SKM-1 treated with dmso at 0.1 percent for 144 hours (cell line): ENCODE measurements at regions not wholly inside any gene's neighbourhood (a gene's known extent, or its start where the extent isn't known, plus 50 kb on each side); places are given as distances from the start of the nearest gene placed in this dataset.
"Not testable (repeated sequence)": the region's sequence is repeated elsewhere in the genome, so short reads cannot be mapped to it uniquely, and the experiment has no call there.

ENCODE experiments used
- DNase-seq: peaks from one replicate; lab custom pipeline; 2025; ENCODE audit not compliant: unreplicated experiment; lab: John Stamatoyannopoulos, UW

DNA sequence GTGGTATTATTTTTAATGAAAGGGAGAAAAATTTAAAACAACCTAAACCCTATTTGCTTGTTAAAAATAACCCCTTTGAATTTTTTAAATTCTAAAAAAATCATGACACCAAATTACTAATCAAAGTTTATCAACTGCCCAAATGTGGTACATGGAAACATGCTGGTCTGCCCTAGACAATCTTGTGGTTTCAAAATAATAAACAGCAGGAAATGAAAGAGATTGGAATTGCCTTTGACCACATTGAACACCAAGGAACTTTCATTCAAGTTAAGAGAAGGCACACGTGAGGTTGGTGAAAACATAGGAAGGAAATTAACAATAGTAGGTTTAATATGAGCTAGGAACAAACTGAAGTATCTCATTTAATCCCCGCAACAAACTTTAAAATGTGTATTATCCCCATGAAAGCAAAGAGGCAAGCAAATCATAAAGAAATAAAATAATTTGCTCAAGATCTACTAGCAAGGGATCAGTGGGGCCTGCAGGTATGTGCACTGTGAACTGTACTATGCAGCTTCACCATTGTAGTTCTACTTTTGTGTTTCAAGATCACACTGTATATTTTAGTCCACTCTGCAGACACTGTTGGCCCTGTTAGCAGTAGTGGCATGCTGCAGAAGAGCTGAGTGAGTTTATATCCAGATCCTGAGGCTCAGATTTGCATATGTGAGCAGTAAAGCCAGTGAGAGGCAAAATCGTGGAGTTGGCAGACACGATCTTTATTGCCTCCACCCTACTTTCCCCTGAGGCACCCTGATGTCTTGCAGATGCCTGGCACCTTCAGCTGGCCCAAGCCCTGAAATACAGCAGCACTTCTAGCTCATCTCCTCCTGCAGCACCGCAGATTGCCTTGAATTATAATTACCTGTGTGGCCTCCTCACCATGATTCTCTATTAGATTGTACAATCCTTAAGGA is 157.8 kb upstream of the TENT5A start:
- no peak for DNase-seq

GRCh38 chr6:81909162-81909561 is 156.7 kb upstream of the TENT5A start:
- DNase-seq = no peak

DNA sequence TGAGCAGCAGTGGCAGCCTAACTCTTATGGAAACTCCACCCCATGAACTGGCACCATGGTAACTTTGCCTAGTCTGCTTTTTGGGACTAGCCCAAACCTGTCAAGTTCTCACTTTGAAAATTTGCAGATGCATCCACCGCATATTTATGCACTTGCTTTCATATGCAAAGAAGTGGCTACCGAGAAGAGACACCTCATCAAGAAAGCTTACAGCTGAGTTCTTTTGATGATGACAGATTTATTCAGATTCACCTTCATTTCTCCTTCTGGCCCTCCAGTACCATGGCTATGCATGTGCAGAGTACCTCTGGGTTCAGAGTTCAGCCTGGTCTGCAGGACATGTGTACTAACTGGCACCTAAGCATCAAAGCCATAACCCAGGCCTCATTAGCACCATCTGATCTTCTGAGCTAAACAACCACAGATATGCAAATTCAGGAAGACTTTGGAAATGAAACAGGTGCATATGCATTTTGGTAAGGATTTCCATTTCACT is 154.3 kb upstream of the TENT5A start:
- no peak for DNase-seq

DNA sequence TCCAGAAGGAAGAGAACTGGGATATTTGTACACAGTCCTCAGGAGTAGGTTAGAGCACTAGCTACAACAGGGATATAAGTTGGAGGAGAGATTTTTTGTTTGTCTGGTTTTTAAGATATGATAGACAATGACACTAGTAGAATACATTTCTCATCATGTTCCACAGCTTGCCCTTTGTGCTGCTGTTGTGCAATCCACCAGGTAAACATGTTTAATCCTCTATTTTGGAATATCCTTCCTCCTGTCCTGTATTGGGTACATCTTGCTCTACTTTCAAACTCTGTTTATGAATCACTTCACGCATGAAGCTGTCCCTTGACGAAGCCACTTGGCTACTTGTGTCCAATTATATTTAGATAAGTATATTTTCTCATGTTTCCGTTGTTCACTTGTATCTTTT is 153.6 kb upstream of the TENT5A start:
- DNase-seq = no peak

GRCh38 chr6:81901551-81901966 is 149.1 kb upstream of the TENT5A start:
- no peak for DNase-seq

DNA sequence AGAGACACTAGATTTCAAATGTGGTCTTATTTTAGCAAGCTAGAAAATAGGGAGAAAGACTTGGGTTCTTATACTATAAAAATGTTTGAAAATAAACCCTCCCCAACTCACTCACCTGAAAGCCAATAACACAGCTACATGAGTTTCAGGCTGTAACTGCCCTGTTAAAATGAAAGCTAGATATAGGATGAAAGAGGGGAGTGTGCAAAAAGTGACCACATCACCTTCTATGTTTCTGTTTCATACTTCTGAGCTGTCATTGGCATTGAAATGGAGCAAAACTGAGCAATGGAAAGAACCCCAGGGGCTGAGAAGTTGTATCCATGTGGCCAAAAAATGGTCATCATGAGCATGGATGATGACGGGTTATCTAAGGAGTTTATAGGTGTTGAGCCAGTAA is 148.1 kb upstream of the TENT5A start:
- no peak for DNase-seq

- no peak for DNase-seq
Measured at GRCh38 chr6:81897793-81898192, 145.3 kb upstream of the TENT5A start.

GRCh38 chr6:81896525-81897503 is 144.3 kb upstream of the TENT5A start:
- DNase-seq = no peak

GRCh38 chr6:81895511-81896185 is 143.2 kb upstream of the TENT5A start:
- DNase-seq = no peak

DNA sequence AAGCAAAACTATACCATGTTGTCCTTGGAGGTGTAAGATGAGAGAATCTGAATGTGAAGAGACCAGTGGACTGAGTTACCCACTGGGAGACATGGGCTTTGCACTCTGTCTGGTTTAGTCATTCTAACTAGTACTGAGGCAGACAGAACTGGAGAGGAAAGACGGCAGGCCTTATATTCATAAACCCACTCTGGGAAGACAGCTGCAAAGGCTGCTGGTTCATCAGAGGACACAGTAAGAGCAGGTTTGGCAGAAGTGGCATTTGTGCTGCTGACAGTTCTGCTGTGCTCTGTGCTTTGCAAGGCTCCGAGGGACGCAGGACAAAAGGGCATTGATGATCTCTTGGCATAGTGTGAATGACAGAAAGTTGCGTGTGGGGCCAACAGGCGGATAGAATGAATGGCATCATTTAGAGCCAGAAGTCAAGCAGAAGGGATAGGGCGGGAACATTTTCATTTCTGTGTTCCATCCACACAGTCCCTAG is 142.3 kb upstream of the TENT5A start:
- DNase-seq = no peak

DNA sequence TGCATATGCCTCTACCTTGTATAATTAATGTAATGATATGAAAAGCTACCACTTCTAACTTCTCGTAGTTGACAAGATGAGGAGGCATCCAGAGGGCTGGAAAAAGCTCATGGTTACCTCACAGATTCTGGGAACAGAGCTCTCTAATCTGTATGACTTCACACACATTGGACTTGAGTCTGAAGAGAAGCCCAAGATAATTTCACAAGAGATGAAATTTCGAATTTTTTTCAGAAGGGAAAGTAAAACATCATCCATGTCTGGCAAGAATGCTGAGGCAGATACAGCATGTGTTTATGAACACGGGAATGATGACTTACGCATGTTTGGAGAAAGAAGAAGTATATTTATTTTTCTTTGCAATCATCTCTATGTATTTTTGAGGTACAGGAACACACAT is 141.8 kb upstream of the TENT5A start:
- DNase-seq = no peak

GRCh38 chr6:81892891-81893290 is 140.4 kb upstream of the TENT5A start:
- no peak for DNase-seq

DNA sequence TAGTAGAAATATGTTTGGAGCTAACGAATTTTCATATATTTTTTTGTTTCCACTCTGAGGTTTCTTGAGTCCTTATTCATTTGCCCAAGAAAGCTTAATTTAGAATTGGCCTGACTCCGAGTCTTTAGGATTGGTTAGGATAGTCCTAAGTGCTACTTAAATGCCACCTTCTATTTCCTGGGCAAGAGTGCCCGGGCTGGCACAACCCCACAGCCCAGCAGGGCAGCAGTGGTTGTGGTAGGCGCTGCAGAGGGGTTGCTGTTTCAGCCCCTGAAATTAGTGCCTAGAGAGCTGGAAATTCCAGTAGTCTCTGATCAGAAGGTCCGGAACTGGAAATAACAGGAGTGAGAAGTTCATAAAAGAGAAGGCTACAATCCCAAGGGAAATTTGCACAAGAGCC is 139.4 kb upstream of the TENT5A start:
- DNase-seq = no peak

GRCh38 chr6:81890846-81891245 is 138.4 kb upstream of the TENT5A start:
- DNase-seq = no peak

GRCh38 chr6:81889377-81890053 is 137.0 kb upstream of the TENT5A start:
- no peak for DNase-seq

GRCh38 chr6:81886909-81887308 is 134.4 kb upstream of the TENT5A start:
- not testable (repeated sequence) for DNase-seq

DNA sequence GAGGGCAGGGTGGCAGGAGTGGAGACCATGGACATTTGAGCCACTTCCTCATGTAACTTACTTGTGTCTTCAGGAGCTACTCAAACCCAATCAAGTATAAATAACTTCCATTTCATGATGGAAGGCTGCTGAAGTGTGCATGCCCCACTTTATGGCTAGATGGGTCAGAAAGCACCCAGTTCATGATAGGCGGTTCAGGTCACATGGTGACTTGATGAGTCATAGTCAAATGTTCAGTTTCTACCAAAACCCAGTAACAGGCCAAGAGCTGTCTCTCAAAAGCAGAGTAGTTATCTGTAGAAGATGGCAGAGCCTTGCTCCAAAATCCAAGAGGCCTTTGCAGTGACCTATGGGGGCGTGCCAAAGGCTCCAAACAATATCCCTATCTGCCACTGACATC is 133.7 kb upstream of the TENT5A start:
- no peak for DNase-seq

GRCh38 chr6:81881660-81882059 is 129.2 kb upstream of the TENT5A start:
- DNase-seq = no peak

DNA sequence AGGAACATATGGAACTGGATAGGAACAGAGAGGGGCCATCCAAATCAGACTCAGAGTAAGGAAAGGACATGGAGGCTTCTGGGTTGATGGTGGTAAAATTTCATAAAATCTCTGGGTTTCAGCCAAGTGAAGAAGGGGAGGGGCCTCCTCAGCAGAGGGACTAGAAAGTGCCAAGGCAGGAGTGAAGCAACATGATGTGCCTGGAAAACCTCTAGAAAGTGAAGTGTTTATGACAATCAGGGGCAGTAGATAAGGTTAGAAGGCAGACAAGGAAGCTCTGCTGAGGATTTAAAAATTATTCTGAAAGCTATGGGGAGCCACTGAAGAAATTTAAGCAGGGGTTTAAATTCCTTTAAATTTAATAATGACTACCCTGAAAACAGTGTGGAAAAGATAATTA is 126.0 kb upstream of the TENT5A start:
- no peak for DNase-seq

- DNase-seq = no peak
Measured at GRCh38 chr6:81876971-81877370, 124.5 kb upstream of the TENT5A start.
